Neural cell (in vitro differentiated cells): ENCODE measurements at regions not wholly inside any gene's neighbourhood (a gene's known extent, or its start where the extent isn't known, plus 50 kb on each side); places are given as distances from the start of the nearest gene placed in this dataset.

Experiments used
- H2AFZ ChIP-seq: fragments of 200-600, 300-800 bp; sonication (generic), shearing (Covaris generic); 2 replicates; pipeline ENCODE4 v1.6.0; 2014; ENCODE audit warnings: low read depth, mild to moderate bottlenecking, antibody characterized with exemption, low read length, moderate library complexity
- H3F3A ChIP-seq: fragments of 200-600 bp; shearing (Covaris generic); 2 replicates; pipeline ENCODE4 v1.6.1; 2016; ENCODE audit warnings: mild to moderate bottlenecking, moderate library complexity, mixed read lengths, antibody characterized with exemption, low read length; ENCODE audit not compliant: insufficient read depth, poor library complexity, severe bottlenecking
- H3K27ac ChIP-seq: fragments of 200-600, 300-800 bp; sonication (generic), shearing (Covaris generic); 2 replicates; pipeline ENCODE4 v1.5.1; 2014; ENCODE audit warnings: mild to moderate bottlenecking, low read length, moderate library complexity
- H3K27me3 ChIP-seq: fragments of 300-800, 200-600 bp; sonication (generic), shearing (Covaris generic); 2 replicates; pipeline ENCODE4 v1.6.0; 2014; ENCODE audit warnings: mild to moderate bottlenecking, low read depth, low read length, moderate library complexity; ENCODE audit not compliant: insufficient read depth
- H3K36me3 ChIP-seq: fragments of 300-800, 200-600 bp; sonication (generic), shearing (Covaris generic); 2 replicates; pipeline ENCODE4 v1.5.1; 2014; ENCODE audit warnings: mild to moderate bottlenecking, antibody characterized with exemption, low read length, moderate library complexity; ENCODE audit not compliant: insufficient read depth
- H3K4me2 ChIP-seq: fragments of 300-800, 200-600 bp; sonication (generic), shearing (Covaris generic); 2 replicates; pipeline ENCODE4 v1.6.0; 2014; ENCODE audit warnings: mild to moderate bottlenecking, low read length
- H3K4me3 ChIP-seq: fragments of 300-800, 200-600 bp; sonication (generic), shearing (Covaris generic); 2 replicates; pipeline ENCODE4 v1.5.1; 2014; ENCODE audit warnings: mild to moderate bottlenecking, low read length, moderate library complexity
- H3K79me2 ChIP-seq: fragments of 200-600 bp; shearing (Covaris generic); replicated peaks from 2 replicates; pipeline ENCODE4 v1.6.0; 2014; ENCODE audit warnings: mild to moderate bottlenecking, low read length, moderate library complexity; ENCODE audit not compliant: insufficient read depth
- H3K9ac ChIP-seq: fragments of 300-800, 200-600 bp; sonication (generic), shearing (Covaris generic); 2 replicates; pipeline ENCODE4 v1.6.1; 2016; ENCODE audit warnings: mild to moderate bottlenecking, low read length, mixed read lengths
- H3K9me2 ChIP-seq: fragments of 200-600 bp; shearing (Covaris generic); 2 replicates; pipeline ENCODE4 v1.6.1; 2016; ENCODE audit warnings: mild to moderate bottlenecking, low read length, mixed read lengths; ENCODE audit not compliant: insufficient read depth
- H3K9me3 ChIP-seq: fragments of 200-600, 300-800 bp; sonication (generic), shearing (Covaris generic); 2 replicates; pipeline ENCODE4 v1.6.1; 2016; ENCODE audit warnings: mild to moderate bottlenecking, mixed run types, low read length, moderate library complexity, mixed read lengths
- H4K20me1 ChIP-seq: fragments of 200-600 bp; shearing (Covaris generic); 2 replicates; pipeline ENCODE4 v1.6.1; 2016; ENCODE audit warnings: mild to moderate bottlenecking, mixed run types; ENCODE audit not compliant: insufficient read depth
- EP300 ChIP-seq: fragments of 450-650 bp; conservative IDR thresholded peaks from 2 replicates; pipeline ENCODE4 v1.6.1; 2014; ENCODE audit warnings: antibody characterized with exemption, mild to moderate bottlenecking, moderate library complexity; ENCODE audit not compliant: poor library complexity, severe bottlenecking
- MXI1 ChIP-seq: fragments of 450-650 bp; conservative IDR thresholded peaks from 2 replicates; pipeline ENCODE4 v1.6.1; 2014; ENCODE audit warnings: antibody characterized with exemption, mild to moderate bottlenecking; ENCODE audit not compliant: poor library complexity, severe bottlenecking
- POLR2AphosphoS5 ChIP-seq: IDR thresholded peaks from 2 replicates; pipeline ENCODE4 v1.6.1; 2012
- REST ChIP-seq: IDR thresholded peaks from 2 replicates; pipeline ENCODE4 v1.6.1; 2012; ENCODE audit warnings: borderline replicate concordance
- SMC3 ChIP-seq: fragments of 450-650 bp; conservative IDR thresholded peaks from 2 replicates; pipeline ENCODE4 v1.6.1; 2014; ENCODE audit warnings: antibody characterized with exemption, mild to moderate bottlenecking, moderate library complexity; ENCODE audit not compliant: poor library complexity
- TAF1 ChIP-seq: IDR thresholded peaks from 2 replicates; pipeline ENCODE4 v1.6.1; 2012; ENCODE audit warnings: low read depth

- Histone ChIP-seq H3F3A (peaks cover 2% of the 10 kb centered on the region), H3K27me3 (no peaks in the 10 kb centered on the region), H3K27ac (peak overlapping the region; percentile 29), H3K4me2 (no peak overlapping the region), H3K4me3 (no peak overlapping the region), H3K9me2 (no peaks in the 10 kb centered on the region), H3K9ac (no peak overlapping the region), H3K9me3 (no peaks in the 10 kb centered on the region), H3K79me2 (no peaks in the 10 kb centered on the region), H4K20me1 (no peaks in the 10 kb centered on the region), H3K36me3 (no peaks in the 10 kb centered on the region), H2AFZ (no peak overlapping the region)
- peak; percentile 60 for TF ChIP-seq POLR2AphosphoS5
- TF ChIP-seq SMC3: no peak
Observed at GRCh38 chr3:176919836-176920765, 277.2 kb downstream of the TBL1XR1 start.

GRCh38 chr3:176916777-176917176, 280.5 kb downstream of the TBL1XR1 start:
- Histone ChIP-seq H3K4me3 (no peak overlapping the region), H2AFZ (no peak overlapping the region)

GRCh38 chr3:176914764-176915163, 282.5 kb downstream of the TBL1XR1 start:
- H2AFZ ChIP-seq: no peak overlapping the region
- no peak overlapping the region for H3K27ac ChIP-seq
- no peaks in the 10 kb centered on the region for H3K9me3 ChIP-seq
- H3K9ac ChIP-seq: no peak overlapping the region
- no peaks in the 10 kb centered on the region for H3K79me2 ChIP-seq
- no peaks in the 10 kb centered on the region for H3K27me3 ChIP-seq
- H3K9me2 ChIP-seq: no peaks in the 10 kb centered on the region
- no peaks in the 10 kb centered on the region for H4K20me1 ChIP-seq
- no peaks in the 10 kb centered on the region for H3K36me3 ChIP-seq
- no peak overlapping the region for H3K4me3 ChIP-seq
- H3K4me2 ChIP-seq: no peak overlapping the region
- TF ChIP-seq EP300: no peak
- TF ChIP-seq TAF1: no peak
- no peak for TF ChIP-seq REST
- TF ChIP-seq SMC3: no peak
- no peak for TF ChIP-seq MXI1
- H3F3A ChIP-seq: no peaks in the 10 kb centered on the region

More at GRCh38 chr3:176916777-176917176, 280.5 kb downstream of the TBL1XR1 start:
- Histone ChIP-seq H3K9me2 (no peaks in the 10 kb centered on the region), H3K9me3 (no peaks in the 10 kb centered on the region), H3K4me2 (no peak overlapping the region), H3K36me3 (no peaks in the 10 kb centered on the region), H4K20me1 (no peaks in the 10 kb centered on the region), H3K79me2 (no peaks in the 10 kb centered on the region), H3K27ac (no peak overlapping the region), H3K9ac (no peak overlapping the region), H3F3A (peaks cover 2% of the 10 kb centered on the region), H3K27me3 (no peaks in the 10 kb centered on the region)
- no peak for TF ChIP-seq POLR2AphosphoS5
- no peak for TF ChIP-seq SMC3
